ENCODE measurements at regions not wholly inside any gene's neighbourhood (a gene's known extent, or its start where the extent isn't known, plus 50 kb on each side); places are given as distances from the start of the nearest gene placed in this dataset.

GRCh38 chrX:69024931-69025330, 140.3 kb downstream of the PJA1 start:
- peak; percentile 78 for DNase-seq (ENCODE audit: low read depth)
- TF ChIP-seq, protein P1, sequence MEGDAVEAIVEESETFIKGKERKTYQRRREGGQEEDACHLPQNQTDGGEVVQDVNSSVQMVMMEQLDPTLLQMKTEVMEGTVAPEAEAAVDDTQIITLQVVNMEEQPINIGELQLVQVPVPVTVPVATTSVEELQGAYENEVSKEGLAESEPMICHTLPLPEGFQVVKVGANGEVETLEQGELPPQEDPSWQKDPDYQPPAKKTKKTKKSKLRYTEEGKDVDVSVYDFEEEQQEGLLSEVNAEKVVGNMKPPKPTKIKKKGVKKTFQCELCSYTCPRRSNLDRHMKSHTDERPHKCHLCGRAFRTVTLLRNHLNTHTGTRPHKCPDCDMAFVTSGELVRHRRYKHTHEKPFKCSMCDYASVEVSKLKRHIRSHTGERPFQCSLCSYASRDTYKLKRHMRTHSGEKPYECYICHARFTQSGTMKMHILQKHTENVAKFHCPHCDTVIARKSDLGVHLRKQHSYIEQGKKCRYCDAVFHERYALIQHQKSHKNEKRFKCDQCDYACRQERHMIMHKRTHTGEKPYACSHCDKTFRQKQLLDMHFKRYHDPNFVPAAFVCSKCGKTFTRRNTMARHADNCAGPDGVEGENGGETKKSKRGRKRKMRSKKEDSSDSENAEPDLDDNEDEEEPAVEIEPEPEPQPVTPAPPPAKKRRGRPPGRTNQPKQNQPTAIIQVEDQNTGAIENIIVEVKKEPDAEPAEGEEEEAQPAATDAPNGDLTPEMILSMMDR (IDR thresholded peaks at IDR 0.05; ENCODE audit: insufficient read depth, low read length): no peak
- H3K4me3 ChIP-seq (ENCODE audit: low read depth, low read length): no peak overlapping the region

DNA sequence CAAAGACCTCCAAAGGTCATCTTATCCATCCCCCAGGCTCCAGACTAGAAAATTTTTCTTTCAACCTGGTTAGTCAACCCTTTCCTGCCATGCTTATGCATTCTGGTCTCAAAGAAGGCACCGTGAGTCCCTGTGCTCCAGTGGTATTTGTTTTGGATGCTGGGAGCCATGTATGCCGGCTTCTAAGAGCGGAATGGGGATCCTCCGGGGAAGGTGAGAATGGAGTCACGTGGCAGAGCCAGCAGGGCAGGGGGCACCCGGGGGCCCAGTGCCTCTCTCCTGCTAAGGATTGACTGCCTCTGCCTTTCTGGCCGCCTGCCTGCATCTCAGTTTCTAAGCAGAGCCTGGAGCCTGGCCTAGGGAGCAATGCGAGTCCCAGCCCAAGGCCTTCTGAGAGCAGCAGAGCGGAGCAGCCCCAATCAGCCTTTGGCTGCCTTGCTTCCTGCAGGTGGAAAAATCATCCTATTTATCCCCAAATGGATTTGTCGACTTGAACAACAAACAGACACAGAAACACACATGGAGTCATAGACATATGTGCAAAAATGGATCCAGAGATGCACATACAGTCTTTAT, 141.0 kb downstream of the PJA1 start:
- no peak overlapping the region for H3K4me3 ChIP-seq (ENCODE audit: low read depth, low read length)
- DNase-seq (ENCODE audit: low read depth): no peak
- TF ChIP-seq, protein P1 (IDR thresholded peaks at IDR 0.05; ENCODE audit: insufficient read depth, low read length): no peak

GRCh38 chrX:69022430-69022829, 142.8 kb downstream of the PJA1 start:
- DNase-seq (ENCODE audit: low read depth): no peak
- TF ChIP-seq, protein P1 (IDR thresholded peaks at IDR 0.05; ENCODE audit: insufficient read depth, low read length): no peak
- H3K4me3 ChIP-seq (ENCODE audit: low read depth, low read length): no peak overlapping the region

DNA sequence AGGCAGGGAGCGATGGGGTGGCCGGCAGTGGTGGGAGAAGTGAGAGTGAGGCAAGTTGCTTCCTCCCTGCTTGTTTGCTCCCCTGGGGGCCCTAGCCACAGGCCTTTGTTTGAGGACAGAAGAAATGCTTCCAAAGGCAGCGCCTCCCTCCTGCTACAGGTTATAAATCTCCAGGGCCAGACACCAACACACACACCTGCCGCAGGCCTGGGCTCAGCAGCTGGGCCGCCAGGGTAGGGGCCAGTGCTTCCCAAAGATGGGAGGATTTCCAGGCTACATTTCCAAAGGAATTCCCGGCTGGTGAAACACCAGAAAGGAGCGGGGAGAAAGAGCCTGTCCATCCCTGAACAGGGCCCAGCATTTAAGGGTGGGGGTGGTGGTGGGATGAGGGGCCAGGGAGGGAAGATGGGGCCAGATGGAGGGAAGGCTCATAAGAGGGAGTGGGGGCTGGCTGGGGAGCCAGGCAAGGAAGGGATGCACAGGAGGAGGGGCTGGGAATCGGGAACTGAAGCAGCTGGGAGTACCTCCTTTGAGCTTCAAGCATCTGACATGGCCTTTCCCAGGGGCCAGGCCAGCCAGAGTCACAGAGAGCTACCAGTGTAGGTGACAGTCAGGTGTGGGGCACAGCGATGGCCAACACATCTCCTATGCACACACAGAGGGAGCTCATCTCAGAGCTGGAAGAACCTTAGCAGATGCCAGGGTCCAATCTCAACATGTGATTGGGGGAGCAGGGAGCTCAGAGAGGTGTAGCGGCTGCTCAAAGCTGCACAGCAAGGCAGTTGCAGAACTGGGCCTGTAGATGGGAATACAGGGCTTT, 143.9 kb downstream of the PJA1 start:
- DNase-seq (ENCODE audit: low read depth): no peak
- TF ChIP-seq, protein P1 (IDR thresholded peaks at IDR 0.05; ENCODE audit: insufficient read depth, low read length): no peak
- H3K4me3 ChIP-seq (ENCODE audit: low read depth, low read length): no peak overlapping the region

GRCh38 chrX:69020316-69020715, 144.9 kb downstream of the PJA1 start:
- TF ChIP-seq, protein P1 (IDR thresholded peaks at IDR 0.05; ENCODE audit: insufficient read depth, low read length): no peak
- no peak overlapping the region for H3K4me3 ChIP-seq (ENCODE audit: low read depth, low read length)
- no peak for DNase-seq (ENCODE audit: low read depth)

DNA sequence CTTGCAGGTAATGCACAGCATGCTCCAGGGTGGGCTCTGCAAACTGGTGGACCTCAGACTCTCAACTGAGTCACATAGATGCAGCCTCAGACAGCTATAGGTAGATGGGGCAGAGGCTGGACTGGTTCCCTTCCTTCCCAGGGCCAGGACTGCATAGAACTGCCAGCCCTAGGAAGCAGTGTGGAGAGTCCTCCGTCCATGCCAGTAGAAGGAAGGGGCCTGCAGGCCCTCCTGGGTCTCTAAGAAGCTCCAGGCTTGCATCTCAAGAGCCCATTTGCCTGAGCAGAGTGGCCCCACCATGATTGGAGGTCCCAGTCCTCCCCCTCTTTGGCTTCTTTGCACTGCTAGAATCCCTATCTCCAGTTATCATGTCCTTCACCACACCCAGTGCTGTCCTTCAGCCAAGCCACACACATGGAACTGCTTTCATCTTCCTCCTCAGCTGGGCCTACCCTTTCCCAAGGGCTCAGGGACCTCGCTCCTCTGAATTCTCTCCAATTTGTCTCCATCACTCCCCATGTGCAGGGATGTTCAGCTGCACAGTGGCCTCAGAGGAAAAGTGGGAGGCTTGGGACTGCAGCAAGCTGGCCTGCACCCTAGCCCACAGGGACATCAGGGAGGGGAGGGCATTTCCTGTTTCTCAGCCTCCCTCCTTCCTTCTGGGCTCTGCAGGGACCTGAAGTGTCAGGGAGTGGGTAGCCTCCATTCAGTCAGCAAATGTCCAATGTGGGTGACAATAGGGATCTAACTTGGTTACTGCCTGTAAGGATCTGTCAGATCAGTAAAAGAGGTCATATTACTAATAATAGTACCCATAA, 146.0 kb downstream of the PJA1 start:
- DNase-seq (ENCODE audit: low read depth): no peak
- H3K4me3 ChIP-seq (ENCODE audit: low read depth, low read length): no peak overlapping the region
- TF ChIP-seq, protein P1 (IDR thresholded peaks at IDR 0.05; ENCODE audit: insufficient read depth, low read length): no peak

All from fibroblast of the aortic adventitia (primary cell).